Nephron progenitor cell (in vitro differentiated cells): ENCODE measurements at regions not wholly inside any gene's neighbourhood (a gene's known extent, or its start where the extent isn't known, plus 50 kb on each side); places are given as distances from the start of the nearest gene placed in this dataset.
A peak's percentile ranks its signal among the peaks of the same experiment; 100 is the strongest.

Source experiments
- DNase-seq: peaks from one replicate; pipeline ENCODE4 v3.0.0; 2021
- H3K27ac Mint-ChIP-seq: 2 replicates; pipeline ENCODE4 v1.8.0; 2021; ENCODE audit warnings: mild to moderate bottlenecking, moderate library complexity, mixed read lengths
- H3K27me3 Mint-ChIP-seq: 2 replicates; pipeline ENCODE4 v1.8.0; 2021; ENCODE audit warnings: mild to moderate bottlenecking, low read depth, mixed read lengths; ENCODE audit not compliant: poor library complexity
- H3K36me3 Mint-ChIP-seq: 2 replicates; pipeline ENCODE4 v1.8.0; 2021; ENCODE audit warnings: low read depth, mixed read lengths
- H3K4me1 Mint-ChIP-seq: 2 replicates; pipeline ENCODE4 v1.8.0; 2021; ENCODE audit warnings: mixed read lengths
- H3K4me3 Mint-ChIP-seq: 2 replicates; pipeline ENCODE4 v1.8.0; 2021; ENCODE audit warnings: mild to moderate bottlenecking, moderate library complexity, mixed read lengths
- H3K9me3 Mint-ChIP-seq: 2 replicates; pipeline ENCODE4 v1.8.0; 2021; ENCODE audit warnings: mild to moderate bottlenecking, moderate library complexity, mixed read lengths
- TF ChIP-seq, protein P1 (sequence below): fragments of 200-600 bp; sonication (generic); IDR thresholded peaks from 2 replicates; pipeline ENCODE4 v1.5.0; 2021; ENCODE audit warnings: antibody characterized with exemption

GRCh38 chr13:85283408-85283807, 515.8 kb downstream of the SLITRK6 start:
- H3K9me3 Mint-ChIP-seq, result no peaks in the 10 kb centered on the region
- H3K4me3 Mint-ChIP-seq, result no peak overlapping the region
- H3K4me1 Mint-ChIP-seq, result no peaks in the 10 kb centered on the region
- no peak for DNase-seq
- peaks cover 6% of the 10 kb centered on the region for H3K27me3 Mint-ChIP-seq
- H3K36me3 Mint-ChIP-seq, result no peaks in the 10 kb centered on the region
- H3K27ac Mint-ChIP-seq, result no peak overlapping the region
- TF ChIP-seq, protein P1, sequence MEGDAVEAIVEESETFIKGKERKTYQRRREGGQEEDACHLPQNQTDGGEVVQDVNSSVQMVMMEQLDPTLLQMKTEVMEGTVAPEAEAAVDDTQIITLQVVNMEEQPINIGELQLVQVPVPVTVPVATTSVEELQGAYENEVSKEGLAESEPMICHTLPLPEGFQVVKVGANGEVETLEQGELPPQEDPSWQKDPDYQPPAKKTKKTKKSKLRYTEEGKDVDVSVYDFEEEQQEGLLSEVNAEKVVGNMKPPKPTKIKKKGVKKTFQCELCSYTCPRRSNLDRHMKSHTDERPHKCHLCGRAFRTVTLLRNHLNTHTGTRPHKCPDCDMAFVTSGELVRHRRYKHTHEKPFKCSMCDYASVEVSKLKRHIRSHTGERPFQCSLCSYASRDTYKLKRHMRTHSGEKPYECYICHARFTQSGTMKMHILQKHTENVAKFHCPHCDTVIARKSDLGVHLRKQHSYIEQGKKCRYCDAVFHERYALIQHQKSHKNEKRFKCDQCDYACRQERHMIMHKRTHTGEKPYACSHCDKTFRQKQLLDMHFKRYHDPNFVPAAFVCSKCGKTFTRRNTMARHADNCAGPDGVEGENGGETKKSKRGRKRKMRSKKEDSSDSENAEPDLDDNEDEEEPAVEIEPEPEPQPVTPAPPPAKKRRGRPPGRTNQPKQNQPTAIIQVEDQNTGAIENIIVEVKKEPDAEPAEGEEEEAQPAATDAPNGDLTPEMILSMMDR, result no peak

- peaks cover 6% of the 10 kb centered on the region for H3K27me3 Mint-ChIP-seq
- H3K9me3 Mint-ChIP-seq, result no peaks in the 10 kb centered on the region
- DNase-seq, result no peak
- TF ChIP-seq, protein P1, result no peak
- H3K27ac Mint-ChIP-seq, result no peak overlapping the region
- no peaks in the 10 kb centered on the region for H3K4me1 Mint-ChIP-seq
- H3K4me3 Mint-ChIP-seq, result no peak overlapping the region
- no peaks in the 10 kb centered on the region for H3K36me3 Mint-ChIP-seq
Observed at GRCh38 chr13:85282876-85283275, 516.3 kb downstream of the SLITRK6 start.

DNA sequence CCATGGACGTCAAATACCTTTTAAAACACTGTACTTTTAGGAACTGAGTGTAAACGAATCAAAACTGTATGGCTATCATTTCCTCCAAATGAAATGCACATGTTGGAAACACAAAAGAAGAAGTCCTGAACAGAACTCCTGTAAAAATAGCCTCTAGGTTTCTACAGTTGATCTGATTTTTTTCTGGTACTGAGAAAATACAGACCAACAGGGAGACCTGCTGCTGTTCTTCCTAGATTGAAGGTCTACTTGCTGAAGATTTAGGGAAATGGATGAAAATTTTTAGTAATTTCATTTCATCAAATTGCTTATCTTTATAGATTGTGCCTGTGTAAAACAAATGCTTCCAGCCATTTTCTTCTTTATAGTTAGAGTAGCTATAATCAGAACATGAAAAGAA, 520.4 kb downstream of the SLITRK6 start:
- Mint-ChIP-seq H3K4me1 (no peaks in the 10 kb centered on the region), H3K27me3 (peaks cover 6% of the 10 kb centered on the region), H3K4me3 (no peak overlapping the region), H3K9me3 (no peaks in the 10 kb centered on the region), H3K27ac (no peak overlapping the region), H3K36me3 (no peaks in the 10 kb centered on the region)
- TF ChIP-seq, protein P1, result no peak
- no peak for DNase-seq

GRCh38 chr13:85277748-85278147, 521.5 kb downstream of the SLITRK6 start:
- Mint-ChIP-seq H3K4me3 (no peak overlapping the region), H3K36me3 (no peaks in the 10 kb centered on the region), H3K27me3 (peaks cover under 1% of the 10 kb centered on the region), H3K4me1 (no peaks in the 10 kb centered on the region), H3K27ac (no peak overlapping the region), H3K9me3 (no peaks in the 10 kb centered on the region)
- TF ChIP-seq, protein P1, result no peak
- no peak for DNase-seq

GRCh38 chr13:85266771-85267170, 532.4 kb downstream of the SLITRK6 start:
- Mint-ChIP-seq H3K9me3 (peaks cover 10% of the 10 kb centered on the region), H3K27ac (peak overlapping the region; percentile 27), H3K27me3 (peaks cover 2% of the 10 kb centered on the region), H3K4me3 (no peak overlapping the region), H3K36me3 (no peaks in the 10 kb centered on the region), H3K4me1 (peaks cover 18% of the 10 kb centered on the region)
- peak; percentile 2 for DNase-seq
- TF ChIP-seq, protein P1, result no peak

DNA sequence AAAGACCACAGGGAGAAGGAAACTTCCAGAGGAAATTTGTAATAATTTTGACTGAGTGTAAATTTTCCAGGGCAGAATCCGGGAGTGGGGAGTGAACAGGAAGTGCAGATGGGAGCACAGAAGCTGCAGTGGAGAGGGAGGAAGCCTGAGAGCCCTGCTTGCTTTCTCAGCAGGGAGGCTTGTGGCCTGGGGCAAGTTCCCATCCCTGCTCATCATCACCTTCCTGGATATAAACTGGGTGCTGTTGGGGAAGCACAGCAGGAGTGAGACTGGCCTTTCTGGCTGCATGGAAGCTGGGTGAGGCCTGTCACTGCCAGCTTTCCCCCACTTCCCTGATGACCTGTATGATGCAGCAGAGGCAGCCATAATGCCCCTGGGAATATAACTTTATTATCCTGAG, 532.9 kb downstream of the SLITRK6 start:
- Mint-ChIP-seq H3K4me1 (peaks cover 18% of the 10 kb centered on the region), H3K27me3 (peaks cover 2% of the 10 kb centered on the region), H3K36me3 (no peaks in the 10 kb centered on the region), H3K27ac (no peak overlapping the region), H3K4me3 (no peak overlapping the region), H3K9me3 (peaks cover 6% of the 10 kb centered on the region)
- TF ChIP-seq, protein P1, result no peak
- DNase-seq, result peak; percentile 2
